A549 (cell line): ENCODE measurements at regions not wholly inside any gene's neighbourhood (a gene's known extent, or its start where the extent isn't known, plus 50 kb on each side); places are given as distances from the start of the nearest gene placed in this dataset.

Source experiments
- POLR2A ChIP-seq: IDR thresholded peaks from 2 replicates; pipeline ENCODE4 v1.6.1; 2012; ENCODE audit warnings: mild to moderate bottlenecking, low read length
- RFX5 ChIP-seq: fragments of 450-650 bp; IDR thresholded peaks from 2 replicates; pipeline ENCODE4 v1.7.1; 2014; ENCODE audit warnings: antibody characterized with exemption, mild to moderate bottlenecking, moderate library complexity

DNA sequence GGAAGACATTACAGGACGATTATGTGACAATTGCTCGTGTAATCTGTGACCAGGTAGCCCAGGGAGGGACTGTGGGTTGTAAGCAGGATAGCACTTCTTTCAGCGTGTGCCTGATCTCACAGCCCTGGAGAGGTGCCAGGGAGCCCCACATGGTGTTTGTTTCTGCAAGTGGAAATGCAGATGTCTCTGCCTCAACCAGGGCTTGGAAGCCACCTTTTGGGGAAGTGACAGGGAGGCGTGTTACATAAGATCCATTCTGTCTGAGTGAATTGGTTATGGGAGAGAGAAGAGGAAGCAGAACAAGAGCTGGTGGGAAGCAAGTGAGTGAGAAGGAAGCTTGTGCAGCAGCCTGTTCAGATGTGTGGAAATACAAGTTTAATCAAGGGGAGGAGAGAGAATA is 104.5 kb upstream of the GATB start:
- TF ChIP-seq POLR2A (no peak), RFX5 (no peak)
